ENCODE measurements at regions not wholly inside any gene's neighbourhood (a gene's known extent, or its start where the extent isn't known, plus 50 kb on each side); places are given as distances from the start of the nearest gene placed in this dataset.

- in situ Hi-C loops (cut with MboI; ENCODE audit: low sequenced_read_pairs) = no loop called here
These were observed 88.5 kb upstream of the SOD1 start for GRCh38 chr21:31570824-31571566.

- in situ Hi-C loops (cut with MboI; ENCODE audit: low sequenced_read_pairs) = no loop called here
These were observed 92.9 kb upstream of the SOD1 start for GRCh38 chr21:31566611-31567010.

GRCh38 chr21:31566064-31566463, 93.4 kb upstream of the SOD1 start:
- in situ Hi-C loops (cut with MboI; ENCODE audit: low sequenced_read_pairs) = no loop called here

GRCh38 chr21:31564439-31564838, 95.1 kb upstream of the SOD1 start:
- in situ Hi-C loops (cut with MboI; ENCODE audit: low sequenced_read_pairs) = no loop called here

GRCh38 chr21:31560479-31560878, 99.0 kb upstream of the SOD1 start:
- in situ Hi-C loops (cut with MboI; ENCODE audit: low sequenced_read_pairs) = no loop called here

GRCh38 chr21:31559368-31560119, 99.9 kb upstream of the SOD1 start:
- in situ Hi-C loops (cut with MboI; ENCODE audit: low sequenced_read_pairs) = no loop called here

- in situ Hi-C loops (cut with MboI; ENCODE audit: low sequenced_read_pairs) = no loop called here
These were observed 100.5 kb upstream of the SOD1 start for GRCh38 chr21:31558962-31559367.

- in situ Hi-C loops (cut with MboI; ENCODE audit: low sequenced_read_pairs) = no loop called here
These were observed 101.1 kb upstream of the SOD1 start for GRCh38 chr21:31558189-31558961.

GRCh38 chr21:31557421-31558188, 101.9 kb upstream of the SOD1 start:
- in situ Hi-C loops (cut with MboI; ENCODE audit: low sequenced_read_pairs) = no loop called here

- in situ Hi-C loops (cut with MboI; ENCODE audit: low sequenced_read_pairs) = no loop called here
These were observed 102.8 kb upstream of the SOD1 start for GRCh38 chr21:31556662-31557061.

- in situ Hi-C loops (cut with MboI; ENCODE audit: low sequenced_read_pairs) = no loop called here
These were observed 103.7 kb upstream of the SOD1 start for GRCh38 chr21:31555741-31556191.

- in situ Hi-C loops (cut with MboI; ENCODE audit: low sequenced_read_pairs) = no loop called here
These were observed 104.9 kb upstream of the SOD1 start for GRCh38 chr21:31554511-31555022.

GRCh38 chr21:31553926-31554325, 105.6 kb upstream of the SOD1 start:
- in situ Hi-C loops (cut with MboI; ENCODE audit: low sequenced_read_pairs) = no loop called here

- in situ Hi-C loops (cut with MboI; ENCODE audit: low sequenced_read_pairs) = no loop called here
These were observed 106.0 kb upstream of the SOD1 start for GRCh38 chr21:31553461-31553860.

- in situ Hi-C loops (cut with MboI; ENCODE audit: low sequenced_read_pairs) = no loop called here
These were observed 106.7 kb upstream of the SOD1 start for GRCh38 chr21:31552826-31553225.

- in situ Hi-C loops (cut with MboI; ENCODE audit: low sequenced_read_pairs) = no loop called here
These were observed 109.4 kb upstream of the SOD1 start for GRCh38 chr21:31550070-31550469.

- in situ Hi-C loops (cut with MboI; ENCODE audit: low sequenced_read_pairs) = no loop called here
These were observed 110.8 kb upstream of the SOD1 start for GRCh38 chr21:31548688-31549087.

- in situ Hi-C loops (cut with MboI; ENCODE audit: low sequenced_read_pairs) = no loop called here
These were observed 112.9 kb upstream of the SOD1 start for GRCh38 chr21:31546443-31547170.

- in situ Hi-C loops (cut with MboI; ENCODE audit: low sequenced_read_pairs) = no loop called here
These were observed 114.5 kb upstream of the SOD1 start for GRCh38 chr21:31545036-31545435.

GRCh38 chr21:31543191-31543590, 116.3 kb upstream of the SOD1 start:
- in situ Hi-C loops (cut with MboI; ENCODE audit: low sequenced_read_pairs) = no loop called here
